Hepatocyte (in vitro differentiated cells): ENCODE measurements at regions not wholly inside any gene's neighbourhood (a gene's known extent, or its start where the extent isn't known, plus 50 kb on each side); places are given as distances from the start of the nearest gene placed in this dataset.

Experiments
- DNase-seq: peaks from one replicate; pipeline ENCODE4 v3.0.0-alpha.2; 2016; ENCODE audit warnings: low spot score
- H2AFZ ChIP-seq: fragments of 200-600 bp; sonication (generic); 2 replicates; pipeline ENCODE4 v1.6.0; 2016; ENCODE audit warnings: antibody characterized with exemption, mild to moderate bottlenecking
- H3K27ac ChIP-seq: fragments of 200-600 bp; sonication (generic); 2 replicates; pipeline ENCODE4 v1.5.1; 2016; ENCODE audit warnings: mild to moderate bottlenecking
- H3K27me3 ChIP-seq: fragments of 200-600 bp; sonication (generic); 2 replicates; pipeline ENCODE4 v1.6.1; 2016
- H3K36me3 ChIP-seq: fragments of 200-600 bp; sonication (generic); replicated peaks from 2 replicates; pipeline ENCODE4 v1.5.1; 2016; ENCODE audit warnings: low read depth; ENCODE audit not compliant: insufficient read depth
- H3K4me1 ChIP-seq: fragments of 200-600 bp; sonication (generic); 2 replicates; pipeline ENCODE4 v1.5.1; 2016; ENCODE audit warnings: mild to moderate bottlenecking, moderate library complexity; ENCODE audit not compliant: insufficient read depth
- H3K4me2 ChIP-seq: fragments of 200-600 bp; sonication (generic); 2 replicates; pipeline ENCODE4 v1.6.0; 2016
- H3K4me3 ChIP-seq: fragments of 200-600 bp; sonication (generic); 2 replicates; pipeline ENCODE4 v1.5.1; 2016; ENCODE audit warnings: mild to moderate bottlenecking
- H3K79me2 ChIP-seq: fragments of 200-600 bp; sonication (generic); 2 replicates; pipeline ENCODE4 v1.6.0; 2017; ENCODE audit warnings: mild to moderate bottlenecking
- H3K9me2 ChIP-seq: fragments of 200-600 bp; sonication (generic); replicated peaks from 2 replicates; pipeline ENCODE4 v1.6.0; 2017; ENCODE audit warnings: mild to moderate bottlenecking; ENCODE audit not compliant: insufficient read depth
- H3K9me3 ChIP-seq: fragments of 200-600 bp; sonication (generic); 2 replicates; pipeline ENCODE4 v1.5.1; 2016; ENCODE audit warnings: low read depth, mild to moderate bottlenecking
- H4K20me1 ChIP-seq: fragments of 200-600 bp; sonication (generic); 2 replicates; pipeline ENCODE4 v1.6.0; 2016; ENCODE audit warnings: mild to moderate bottlenecking; ENCODE audit not compliant: insufficient read depth, poor library complexity, severe bottlenecking
- CTCF ChIP-seq: fragments of 200-600 bp; sonication (generic); IDR thresholded peaks from 2 replicates; pipeline ENCODE4 v1.5.1; 2016; ENCODE audit warnings: antibody characterized with exemption, mild to moderate bottlenecking; ENCODE audit not compliant: poor library complexity
- EZH2 ChIP-seq: fragments of 200-600 bp; sonication (generic); IDR thresholded peaks from 2 replicates; pipeline ENCODE4 v1.6.1; 2016; ENCODE audit warnings: antibody characterized with exemption, mild to moderate bottlenecking, borderline replicate concordance
- EZH2phosphoT487 ChIP-seq: fragments of 200-600 bp; sonication (generic); IDR thresholded peaks from one replicate; pipeline ENCODE4 v1.6.1; 2018; ENCODE audit warnings: antibody characterized with exemption, mild to moderate bottlenecking, low read depth, moderate library complexity; ENCODE audit not compliant: unreplicated experiment, severe bottlenecking
- WGBS: methylation state at CpG from one replicate; pipeline ENCODE4 v1.1.6; 2016; ENCODE audit warnings: low lambda C conversion rate; ENCODE audit errors: missing lambda C conversion rate; 5-methylcytosine and 5-hydroxymethylcytosine counted together

- H3K4me1 ChIP-seq: no peaks in the 10 kb centered on the region
- no peak overlapping the region for H3K27ac ChIP-seq
- DNase-seq: no peak
- 17% methylated on average over 2 of the region's 2 CpGs for WGBS
- H3K4me3 ChIP-seq: no peak overlapping the region
- H3K9me2 ChIP-seq: no peaks in the 10 kb centered on the region
- H3K9me3 ChIP-seq: no peaks in the 10 kb centered on the region
- H3K36me3 ChIP-seq: no peaks in the 10 kb centered on the region
- H4K20me1 ChIP-seq: no peaks in the 10 kb centered on the region
- H3K4me2 ChIP-seq: no peak overlapping the region
- no peaks in the 10 kb centered on the region for H3K27me3 ChIP-seq
- H3K79me2 ChIP-seq: peaks cover 12% of the 10 kb centered on the region
- TF ChIP-seq EZH2 (no peak), EZH2phosphoT487 (no peak), CTCF (no peak)
- no peak overlapping the region for H2AFZ ChIP-seq
These were observed 151.5 kb downstream of the ZNF737 start for GRCh38 chr19:20414120-20414519.

- TF ChIP-seq EZH2: no peak
- no peak for TF ChIP-seq EZH2phosphoT487
- TF ChIP-seq CTCF: no peak
- H3K27ac ChIP-seq: no peak overlapping the region
- 65% methylated on average over 3 of the region's 3 CpGs for WGBS
These were observed 151.9 kb downstream of the ZNF737 start for GRCh38 chr19:20413705-20414104.

GRCh38 chr19:20412846-20413245 lies 152.7 kb downstream of the ZNF737 start:
- TF ChIP-seq EZH2phosphoT487: no peak
- TF ChIP-seq CTCF: no peak
- no peak for TF ChIP-seq EZH2
- peaks cover 6% of the 10 kb centered on the region for H3K79me2 ChIP-seq
- no peaks in the 10 kb centered on the region for H4K20me1 ChIP-seq
- no peak overlapping the region for H2AFZ ChIP-seq
- H3K36me3 ChIP-seq: peaks cover 5% of the 10 kb centered on the region
- H3K27ac ChIP-seq: no peak overlapping the region
- peaks cover 5% of the 10 kb centered on the region for H3K9me3 ChIP-seq
- no peak for DNase-seq
- no peaks in the 10 kb centered on the region for H3K27me3 ChIP-seq
- H3K4me2 ChIP-seq: no peak overlapping the region
- no peaks in the 10 kb centered on the region for H3K9me2 ChIP-seq
- H3K4me3 ChIP-seq: no peak overlapping the region
- no peaks in the 10 kb centered on the region for H3K4me1 ChIP-seq

More at GRCh38 chr19:20413705-20414104, 151.9 kb downstream of the ZNF737 start:
- no peak overlapping the region for H2AFZ ChIP-seq
- no peaks in the 10 kb centered on the region for H3K9me3 ChIP-seq
- H3K4me2 ChIP-seq: no peak overlapping the region
- H3K4me3 ChIP-seq: no peak overlapping the region
- no peaks in the 10 kb centered on the region for H3K9me2 ChIP-seq
- H3K4me1 ChIP-seq: no peaks in the 10 kb centered on the region
- no peak for DNase-seq
- H3K27me3 ChIP-seq: no peaks in the 10 kb centered on the region
- H3K79me2 ChIP-seq: peaks cover 12% of the 10 kb centered on the region
- no peaks in the 10 kb centered on the region for H4K20me1 ChIP-seq
- H3K36me3 ChIP-seq: peaks cover under 1% of the 10 kb centered on the region

GRCh38 chr19:20397292-20397691 lies 168.3 kb downstream of the ZNF737 start:
- Histone ChIP-seq H3K9me2 (no peaks in the 10 kb centered on the region), H3K36me3 (peaks cover 7% of the 10 kb centered on the region), H3K4me3 (no peak overlapping the region), H4K20me1 (no peaks in the 10 kb centered on the region), H3K4me2 (no peak overlapping the region), H3K9me3 (peaks cover 57% of the 10 kb centered on the region), H2AFZ (no peak overlapping the region), H3K79me2 (no peaks in the 10 kb centered on the region), H3K27me3 (no peaks in the 10 kb centered on the region), H3K4me1 (no peaks in the 10 kb centered on the region), H3K27ac (no peak overlapping the region)
- TF ChIP-seq EZH2 (no peak), CTCF (no peak), EZH2phosphoT487 (no peak)
- DNase-seq: no peak
